Esophagus squamous epithelium (tissue), 5 donors: ENCODE measurements at regions not wholly inside any gene's neighbourhood (a gene's known extent, or its start where the extent isn't known, plus 50 kb on each side); places are given as distances from the start of the nearest gene placed in this dataset.
A peak's percentile ranks its signal among the peaks of the same experiment; 100 is the strongest.

Experiments
- DNase-seq: peaks from one replicate; lab custom pipeline; 2025; lab: John Stamatoyannopoulos, UW
- H3K27ac ChIP-seq, 4 donors: fragments of 200-600 bp; sonication (generic); one replicate each; pipeline ENCODE4 v1.5.1; 2016 to 2019; ENCODE audit warnings: mild to moderate bottlenecking in 1 of 4
- H3K27me3 ChIP-seq, 4 donors: fragments of 200-600 bp; sonication (generic); 1 replicate in 3 of 4; 2 replicates in 1 of 4; pipeline versions ENCODE4 v1.5.1 to v1.6.0; 2017 to 2021; ENCODE audit warnings: antibody characterized with exemption in 1 of 4
- H3K36me3 ChIP-seq, 3 donors: fragments of 200-600 bp; sonication (generic); one replicate each; pipeline ENCODE4 v1.5.1; 2016 to 2019
- H3K4me1 ChIP-seq, 3 donors: fragments of 200-600 bp; sonication (generic); one replicate each; pipeline ENCODE4 v1.5.1; 2017 to 2019
- H3K4me3 ChIP-seq, 4 donors: fragments of 200-600 bp; sonication (generic); 1 replicate in 3 of 4; 2 replicates in 1 of 4; pipeline ENCODE4 v1.5.1; 2016 to 2019; ENCODE audit warnings: mild to moderate bottlenecking in 2 of 4, moderate library complexity in 1 of 4
- H3K9me3 ChIP-seq, 3 donors: fragments of 200-600 bp; sonication (generic); one replicate each; pipeline ENCODE4 v1.5.1; 2016 to 2019
- CTCF ChIP-seq, 6 experiments: fragments of 450-650 bp in 4 of 6; fragments of 200-600 bp in 2 of 6; sonication (generic) in 2 of 6; IDR thresholded peaks; one replicate each; pipeline ENCODE4 v1.5.1; 2016 to 2019; ENCODE audit warnings: antibody characterized with exemption in 6 of 6, mild to moderate bottlenecking in 4 of 6, moderate library complexity in 4 of 6
- POLR2A ChIP-seq, 4 donors: fragments of 450-650 bp; IDR thresholded peaks; one replicate each; pipeline ENCODE4 v1.6.1; 2017; ENCODE audit warnings: antibody characterized with exemption in 4 of 4, mild to moderate bottlenecking in 4 of 4, moderate library complexity in 3 of 4
- WGBS, 2 donors: methylation state at CpG; one replicate each; pipeline ENCODE4 v1.1.5; 2018; 5-methylcytosine and 5-hydroxymethylcytosine counted together
- intact Hi-C: fragments of 100-400 bp; cut with DNase I; formaldehyde crosslinking; loops from one replicate; pipeline ENCODE4 v1.15.0; 2022
- small RNA-seq, 4 donors: library from RNA; depleted of rRNA; stranded (forward); fragments of <200 nt; gene quantifications; one replicate each; pipeline ENCODE3, GENCODE V24; 2016
- donor health status: DM: yes; HTN: yes; CAD: no.

- TF ChIP-seq CTCF (IDR thresholded peaks at IDR 0.05) (no peak), POLR2A (IDR thresholded peaks at IDR 0.05) (no peak)
- H3K9me3 ChIP-seq = no peaks in the 10 kb centered on the region
- H3K27ac ChIP-seq = peak overlapping the region in 2 of 4 donors; percentile 25 to 33
- intact Hi-C loops = no loop called here
- no peak overlapping the region for H3K4me3 ChIP-seq
- DNase-seq = no peak
- 36 to 72% methylated on average over 8 to 12 of the region's 24 CpGs for WGBS, 2 donors
- peaks cover 0 to 11% (median 0%) of the 10 kb centered on the region in 4 donors for H3K27me3 ChIP-seq
- no peaks in the 10 kb centered on the region for H3K36me3 ChIP-seq
- peaks cover 4 to 66% (median 39%) of the 10 kb centered on the region in 3 donors for H3K4me1 ChIP-seq
Observed at GRCh38 chrX:40148385-40149285, 50.9 kb upstream of the BCOR start.

GRCh38 chrX:40147971-40148370, 50.2 kb upstream of the BCOR start:
- Histone ChIP-seq H3K36me3 (no peaks in the 10 kb centered on the region), H3K9me3 (no peaks in the 10 kb centered on the region), H3K4me3 (no peak overlapping the region), H3K27ac (peak overlapping the region in 2 of 4 donors; percentile 25 to 33), H3K27me3 (peaks cover 0 to 11% (median 0%) of the 10 kb centered on the region in 4 donors), H3K4me1 (peaks cover 4 to 60% (median 32%) of the 10 kb centered on the region in 3 donors)
- 49 to 56% methylated on average over 5 to 14 of the region's 22 CpGs for WGBS, 2 donors
- intact Hi-C loops = no loop called here
- TF ChIP-seq POLR2A (IDR thresholded peaks at IDR 0.05) (no peak), CTCF (IDR thresholded peaks at IDR 0.05) (no peak)
- no peak for DNase-seq

Small RNAs in the stretch of these regions (small RNA-seq; reads per million reads assigned to genes)
- gene RF00019 = 0 reads per million in 4 donors
